Keratinocyte (primary cell): ENCODE measurements at regions not wholly inside any gene's neighbourhood (a gene's known extent, or its start where the extent isn't known, plus 50 kb on each side); places are given as distances from the start of the nearest gene placed in this dataset.

Experiments used
- DNase-seq: peaks from one replicate; pipeline ENCODE4 v3.0.0-alpha.2; 2011; ENCODE audit warnings: low read depth, missing footprints, low spot score
- FAIRE-seq: peaks from 2 replicates; lab custom pipeline; 2011; peaks lifted over from hg19 to GRCh38; lab: Jason Lieb, UNC
- H2AFZ ChIP-seq: 2 replicates; pipeline ENCODE4 v1.6.0; 2012; ENCODE audit warnings: low read length, control low read depth, inconsistent platforms; ENCODE audit not compliant: control insufficient read depth
- H3K27ac ChIP-seq: 2 replicates; pipeline ENCODE4 v1.5.1; 2011; ENCODE audit warnings: low read length; ENCODE audit not compliant: control insufficient read depth, insufficient read depth
- H3K27me3 ChIP-seq: 3 replicates; pipeline ENCODE4 v1.6.0; 2011; ENCODE audit warnings: low read length; ENCODE audit not compliant: control insufficient read depth, insufficient read depth; ENCODE audit errors: extremely low read depth
- H3K36me3 ChIP-seq, 2 experiments: 2 replicates in 1 of 2; 3 replicates in 1 of 2; pipeline ENCODE4 v1.5.1; 2011; ENCODE audit warnings: low read length in 2 of 2, mild to moderate bottlenecking in 1 of 2; ENCODE audit not compliant: control insufficient read depth in 2 of 2, insufficient read depth in 2 of 2; ENCODE audit errors: extremely low read depth in 1 of 2
- H3K4me1 ChIP-seq: 3 replicates; pipeline ENCODE4 v1.5.1; 2011; ENCODE audit warnings: low read length; ENCODE audit not compliant: control insufficient read depth, insufficient read depth; ENCODE audit errors: extremely low read depth
- H3K4me2 ChIP-seq: 3 replicates; pipeline ENCODE4 v1.6.0; 2011; ENCODE audit warnings: low read depth, low read length; ENCODE audit not compliant: control insufficient read depth, insufficient read depth; ENCODE audit errors: extremely low read depth
- H3K4me3 ChIP-seq, 3 experiments: fragments of 200-600 bp in 1 of 3; sonication (generic) in 1 of 3; 2 replicates in 2 of 3; 3 replicates in 1 of 3; pipeline ENCODE4 v1.5.1; 2011 to 2016; ENCODE audit warnings: low read length in 3 of 3, mild to moderate bottlenecking in 3 of 3, control low read depth in 2 of 3, inconsistent platforms in 1 of 3, low read depth in 1 of 3, mixed read lengths in 1 of 3, mixed run types in 1 of 3, moderate library complexity in 1 of 3; ENCODE audit not compliant: control insufficient read depth in 2 of 3, insufficient read depth in 2 of 3; ENCODE audit errors: extremely low read depth in 1 of 3
- H3K79me2 ChIP-seq: 2 replicates; pipeline ENCODE4 v1.6.0; 2012; ENCODE audit warnings: low read length; ENCODE audit not compliant: control insufficient read depth, insufficient read depth
- H3K9ac ChIP-seq: 3 replicates; pipeline ENCODE4 v1.6.0; 2011; ENCODE audit warnings: low read length; ENCODE audit not compliant: control insufficient read depth, insufficient read depth; ENCODE audit errors: extremely low read depth
- H3K9me1 ChIP-seq: 3 replicates; pipeline ENCODE4 v1.6.0; 2011; ENCODE audit warnings: low read length; ENCODE audit not compliant: control insufficient read depth, insufficient read depth; ENCODE audit errors: extremely low read depth
- H3K9me3 ChIP-seq: 2 replicates; pipeline ENCODE4 v1.5.1; 2012; ENCODE audit warnings: low read depth, low read length; ENCODE audit not compliant: control insufficient read depth
- H4K20me1 ChIP-seq: 3 replicates; pipeline ENCODE4 v1.6.0; 2011; ENCODE audit warnings: low read length; ENCODE audit not compliant: control insufficient read depth, insufficient read depth; ENCODE audit errors: extremely low read depth
- EZH2 ChIP-seq: IDR thresholded peaks from one replicate; pipeline ENCODE4 v1.6.1; 2012; ENCODE audit warnings: inconsistent platforms, mild to moderate bottlenecking, low read length, moderate library complexity
- dilution Hi-C: fragments of 300-500 bp; cut with MboI; formaldehyde crosslinking; loops from one replicate; pipeline ENCODE4 v1.7.0; 2020; ENCODE audit warnings: low sequenced_read_pairs; ENCODE audit not compliant: extremely low pct_ligation_motif_present
- TF ChIP-seq, protein P1 (sequence below), 3 experiments: IDR thresholded peaks in 1 of 3; conservative IDR thresholded peaks in 1 of 3; optimal IDR thresholded peaks in 1 of 3; 2 replicates in 2 of 3; 3 replicates in 1 of 3; pipeline versions ENCODE3 to v1.5.1; 2011; ENCODE audit warnings: low read length in 3 of 3, mild to moderate bottlenecking in 3 of 3, moderate library complexity in 2 of 3, control low read depth in 1 of 3, inconsistent platforms in 1 of 3; ENCODE audit not compliant: insufficient read depth in 2 of 3; ENCODE audit errors: extremely low read depth in 1 of 3

DNA sequence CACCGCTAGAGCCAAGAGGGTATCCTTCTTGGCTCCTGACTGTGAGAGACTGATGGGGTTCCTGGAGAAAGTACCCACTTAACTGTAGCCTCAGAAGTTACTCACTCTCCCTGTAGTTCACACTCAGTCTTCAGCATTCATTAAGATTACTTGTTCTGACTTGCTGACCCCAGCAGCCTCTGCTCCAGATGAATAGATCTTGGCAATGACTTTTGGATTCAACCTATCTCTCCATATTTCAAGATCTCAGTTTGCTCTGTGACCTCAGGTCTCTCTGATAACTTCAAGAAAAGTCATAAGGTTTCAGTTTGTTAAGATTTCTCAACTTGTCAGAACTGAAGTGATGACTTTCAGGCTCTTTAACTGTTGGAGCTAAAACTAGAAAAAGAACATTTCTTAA lies 825.6 kb downstream of the PCDH7 start:
- H3K79me2 ChIP-seq, result no peaks in the 10 kb centered on the region
- DNase-seq (no peak), FAIRE-seq (peak; percentile 73)
- no peaks in the 10 kb centered on the region for H3K27me3 ChIP-seq
- H3K4me3 ChIP-seq, result no peak overlapping the region
- H2AFZ ChIP-seq, result no peak overlapping the region
- dilution Hi-C loops, result no loop called here
- no peak overlapping the region for H3K4me2 ChIP-seq
- no peaks in the 10 kb centered on the region for H4K20me1 ChIP-seq
- no peak for TF ChIP-seq EZH2
- TF ChIP-seq, protein P1, sequence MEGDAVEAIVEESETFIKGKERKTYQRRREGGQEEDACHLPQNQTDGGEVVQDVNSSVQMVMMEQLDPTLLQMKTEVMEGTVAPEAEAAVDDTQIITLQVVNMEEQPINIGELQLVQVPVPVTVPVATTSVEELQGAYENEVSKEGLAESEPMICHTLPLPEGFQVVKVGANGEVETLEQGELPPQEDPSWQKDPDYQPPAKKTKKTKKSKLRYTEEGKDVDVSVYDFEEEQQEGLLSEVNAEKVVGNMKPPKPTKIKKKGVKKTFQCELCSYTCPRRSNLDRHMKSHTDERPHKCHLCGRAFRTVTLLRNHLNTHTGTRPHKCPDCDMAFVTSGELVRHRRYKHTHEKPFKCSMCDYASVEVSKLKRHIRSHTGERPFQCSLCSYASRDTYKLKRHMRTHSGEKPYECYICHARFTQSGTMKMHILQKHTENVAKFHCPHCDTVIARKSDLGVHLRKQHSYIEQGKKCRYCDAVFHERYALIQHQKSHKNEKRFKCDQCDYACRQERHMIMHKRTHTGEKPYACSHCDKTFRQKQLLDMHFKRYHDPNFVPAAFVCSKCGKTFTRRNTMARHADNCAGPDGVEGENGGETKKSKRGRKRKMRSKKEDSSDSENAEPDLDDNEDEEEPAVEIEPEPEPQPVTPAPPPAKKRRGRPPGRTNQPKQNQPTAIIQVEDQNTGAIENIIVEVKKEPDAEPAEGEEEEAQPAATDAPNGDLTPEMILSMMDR (optimal IDR thresholded peaks at IDR 0.05 in 1 of 3, IDR thresholded peaks at IDR 0.05 in 1 of 3, conservative IDR thresholded peaks at IDR 0.05 in 1 of 3; ENCODE audit: extremely low read depth in 1 of 3, insufficient read depth in 2 of 3, low read length in 3 of 3), result no peak
- no peak overlapping the region for H3K9ac ChIP-seq
- no peaks in the 10 kb centered on the region for H3K36me3 ChIP-seq
- H3K9me1 ChIP-seq, result no peaks in the 10 kb centered on the region
- H3K4me1 ChIP-seq, result peaks cover 2% of the 10 kb centered on the region
- H3K9me3 ChIP-seq, result no peaks in the 10 kb centered on the region
- no peak overlapping the region for H3K27ac ChIP-seq

DNA sequence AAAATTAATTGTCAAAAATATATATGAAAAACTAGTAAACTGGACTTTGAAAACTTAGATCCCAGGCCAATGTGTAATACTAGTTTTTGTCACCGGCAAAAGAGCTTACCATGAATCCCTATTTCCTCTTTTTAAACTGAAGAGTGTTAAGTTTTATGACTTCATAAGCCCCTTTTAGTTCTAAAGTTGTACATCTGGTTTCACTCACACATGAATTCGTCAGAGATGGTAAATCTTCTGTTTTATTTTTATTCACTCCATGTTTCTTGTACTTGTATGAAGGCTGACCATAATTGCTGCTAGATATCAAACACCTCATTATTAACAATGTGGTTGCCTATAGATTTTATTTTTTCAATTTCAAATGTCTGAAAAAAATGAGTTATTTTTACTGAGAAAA lies 827.9 kb downstream of the PCDH7 start:
- no peaks in the 10 kb centered on the region for H3K36me3 ChIP-seq
- dilution Hi-C loops, result no loop called here
- H3K27ac ChIP-seq, result no peak overlapping the region
- no peak overlapping the region for H2AFZ ChIP-seq
- no peak overlapping the region for H3K4me2 ChIP-seq
- no peaks in the 10 kb centered on the region for H4K20me1 ChIP-seq
- DNase-seq, result no peak
- no peaks in the 10 kb centered on the region for H3K79me2 ChIP-seq
- no peak for FAIRE-seq
- no peak overlapping the region for H3K9ac ChIP-seq
- H3K4me1 ChIP-seq, result peaks cover 2% of the 10 kb centered on the region
- TF ChIP-seq, protein P1 (optimal IDR thresholded peaks at IDR 0.05 in 1 of 3, IDR thresholded peaks at IDR 0.05 in 1 of 3, conservative IDR thresholded peaks at IDR 0.05 in 1 of 3; ENCODE audit: extremely low read depth in 1 of 3, insufficient read depth in 2 of 3, low read length in 3 of 3), result no peak
- no peak for TF ChIP-seq EZH2
- no peaks in the 10 kb centered on the region for H3K9me1 ChIP-seq
- no peaks in the 10 kb centered on the region for H3K9me3 ChIP-seq
- H3K4me3 ChIP-seq, result no peak overlapping the region
- no peaks in the 10 kb centered on the region for H3K27me3 ChIP-seq
